KMS-11 (cell line): ENCODE measurements at regions not wholly inside any gene's neighbourhood (a gene's known extent, or its start where the extent isn't known, plus 50 kb on each side); places are given as distances from the start of the nearest gene placed in this dataset.

Source experiments
- H2AFZ ChIP-seq: fragments of 200-600 bp; sonication (generic); 2 replicates; pipeline ENCODE4 v1.6.1; 2016; ENCODE audit warnings: antibody characterized with exemption, mixed run types, low read depth
- H3K27ac ChIP-seq: fragments of 200-600 bp; sonication (generic); 2 replicates; pipeline ENCODE4 v1.6.1; 2016; ENCODE audit warnings: mild to moderate bottlenecking, mixed run types
- H3K27me3 ChIP-seq: fragments of 200-600 bp; sonication (generic); 2 replicates; pipeline ENCODE4 v1.6.1; 2017; ENCODE audit warnings: mild to moderate bottlenecking, low read depth, mixed run types, moderate library complexity; ENCODE audit not compliant: insufficient read depth
- H3K36me3 ChIP-seq: fragments of 200-600 bp; sonication (generic); 2 replicates; pipeline ENCODE4 v1.6.1; 2017; ENCODE audit warnings: mild to moderate bottlenecking, mixed run types; ENCODE audit not compliant: insufficient read depth
- H3K4me1 ChIP-seq: fragments of 200-600 bp; sonication (generic); 2 replicates; pipeline ENCODE4 v1.6.1; 2016; ENCODE audit warnings: mild to moderate bottlenecking, low read depth, mixed run types; ENCODE audit not compliant: poor library complexity, severe bottlenecking
- H3K4me2 ChIP-seq: fragments of 200-600 bp; sonication (generic); 2 replicates; pipeline ENCODE4 v1.7.0; 2016; ENCODE audit warnings: mild to moderate bottlenecking, mixed run types
- H3K4me3 ChIP-seq: fragments of 200-600 bp; sonication (generic); IDR thresholded peaks from 2 replicates; pipeline ENCODE4 v1.6.1; 2017; ENCODE audit warnings: low read depth, low read length, mixed read lengths; ENCODE audit not compliant: insufficient read depth
- H3K79me2 ChIP-seq: fragments of 200-600 bp; sonication (generic); 2 replicates; pipeline ENCODE4 v1.6.1; 2016; ENCODE audit warnings: low read depth, mixed run types; ENCODE audit not compliant: insufficient read depth
- H3K9ac ChIP-seq: fragments of 200-600 bp; sonication (generic); 2 replicates; pipeline ENCODE4 v1.6.1; 2016; ENCODE audit warnings: mild to moderate bottlenecking, mixed run types
- H4K20me1 ChIP-seq: fragments of 200-600 bp; sonication (generic); 2 replicates; pipeline ENCODE4 v1.6.1; 2016; ENCODE audit warnings: mild to moderate bottlenecking, mixed run types; ENCODE audit not compliant: insufficient read depth
- TF ChIP-seq, protein P1 (sequence below): fragments of 200-600 bp; sonication (generic); conservative IDR thresholded peaks from 2 replicates; pipeline ENCODE4 v1.6.1; 2017; ENCODE audit warnings: low read depth, mild to moderate bottlenecking, antibody characterized with exemption, low read length, moderate library complexity, mixed read lengths

DNA sequence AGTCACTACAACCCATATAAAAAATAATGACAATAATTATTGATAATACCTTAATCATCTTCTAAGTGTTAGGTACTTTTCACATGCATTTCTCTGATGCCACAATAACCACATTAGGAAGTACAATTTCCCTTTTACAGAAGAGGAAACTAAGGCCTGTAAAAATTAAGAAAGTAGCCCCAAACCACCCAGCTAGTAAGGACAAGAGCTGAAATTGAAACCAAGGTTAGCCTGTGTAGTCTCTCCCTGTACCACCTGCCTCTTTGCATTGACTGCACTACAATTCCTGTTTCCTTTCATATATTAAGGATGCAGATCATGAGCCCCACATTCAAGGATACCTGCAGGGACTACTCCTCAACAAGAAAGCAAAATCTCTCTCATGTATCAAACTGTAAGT is 288.8 kb downstream of the GPATCH2 start:
- H3K4me1 ChIP-seq, result no peaks in the 10 kb centered on the region
- no peak overlapping the region for H3K9ac ChIP-seq
- no peak overlapping the region for H3K27ac ChIP-seq
- no peak overlapping the region for H3K4me2 ChIP-seq
- no peak overlapping the region for H3K4me3 ChIP-seq
- no peak overlapping the region for H2AFZ ChIP-seq
- no peaks in the 10 kb centered on the region for H3K79me2 ChIP-seq
- TF ChIP-seq, protein P1, sequence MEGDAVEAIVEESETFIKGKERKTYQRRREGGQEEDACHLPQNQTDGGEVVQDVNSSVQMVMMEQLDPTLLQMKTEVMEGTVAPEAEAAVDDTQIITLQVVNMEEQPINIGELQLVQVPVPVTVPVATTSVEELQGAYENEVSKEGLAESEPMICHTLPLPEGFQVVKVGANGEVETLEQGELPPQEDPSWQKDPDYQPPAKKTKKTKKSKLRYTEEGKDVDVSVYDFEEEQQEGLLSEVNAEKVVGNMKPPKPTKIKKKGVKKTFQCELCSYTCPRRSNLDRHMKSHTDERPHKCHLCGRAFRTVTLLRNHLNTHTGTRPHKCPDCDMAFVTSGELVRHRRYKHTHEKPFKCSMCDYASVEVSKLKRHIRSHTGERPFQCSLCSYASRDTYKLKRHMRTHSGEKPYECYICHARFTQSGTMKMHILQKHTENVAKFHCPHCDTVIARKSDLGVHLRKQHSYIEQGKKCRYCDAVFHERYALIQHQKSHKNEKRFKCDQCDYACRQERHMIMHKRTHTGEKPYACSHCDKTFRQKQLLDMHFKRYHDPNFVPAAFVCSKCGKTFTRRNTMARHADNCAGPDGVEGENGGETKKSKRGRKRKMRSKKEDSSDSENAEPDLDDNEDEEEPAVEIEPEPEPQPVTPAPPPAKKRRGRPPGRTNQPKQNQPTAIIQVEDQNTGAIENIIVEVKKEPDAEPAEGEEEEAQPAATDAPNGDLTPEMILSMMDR, result no peak
- no peaks in the 10 kb centered on the region for H4K20me1 ChIP-seq
- H3K27me3 ChIP-seq, result no peaks in the 10 kb centered on the region
- no peaks in the 10 kb centered on the region for H3K36me3 ChIP-seq

DNA sequence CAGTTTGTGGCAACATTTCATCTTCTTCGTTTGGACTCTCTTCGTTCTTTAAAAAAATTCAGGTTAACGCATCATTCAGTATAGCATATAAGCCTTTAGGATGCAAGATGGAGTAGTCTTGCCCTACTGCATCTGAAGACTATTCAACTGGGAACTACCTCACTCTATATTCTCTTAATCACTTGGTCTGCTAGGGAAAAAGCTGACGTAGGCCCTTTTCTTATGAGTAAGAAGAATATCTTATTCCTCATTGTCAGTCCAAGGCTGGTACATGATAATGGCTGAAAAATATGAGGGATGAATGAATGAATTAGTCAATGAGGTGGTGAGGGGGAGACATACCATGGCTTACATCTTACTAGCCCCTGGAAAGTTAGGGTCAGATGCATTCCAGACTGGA is 294.2 kb downstream of the GPATCH2 start:
- no peaks in the 10 kb centered on the region for H3K36me3 ChIP-seq
- no peak overlapping the region for H3K4me3 ChIP-seq
- no peaks in the 10 kb centered on the region for H3K4me1 ChIP-seq
- no peaks in the 10 kb centered on the region for H3K27me3 ChIP-seq
- H3K4me2 ChIP-seq, result no peak overlapping the region
- H3K27ac ChIP-seq, result no peak overlapping the region
- TF ChIP-seq, protein P1, result no peak
- H2AFZ ChIP-seq, result no peak overlapping the region
- no peak overlapping the region for H3K9ac ChIP-seq
- no peaks in the 10 kb centered on the region for H4K20me1 ChIP-seq
- no peaks in the 10 kb centered on the region for H3K79me2 ChIP-seq

DNA sequence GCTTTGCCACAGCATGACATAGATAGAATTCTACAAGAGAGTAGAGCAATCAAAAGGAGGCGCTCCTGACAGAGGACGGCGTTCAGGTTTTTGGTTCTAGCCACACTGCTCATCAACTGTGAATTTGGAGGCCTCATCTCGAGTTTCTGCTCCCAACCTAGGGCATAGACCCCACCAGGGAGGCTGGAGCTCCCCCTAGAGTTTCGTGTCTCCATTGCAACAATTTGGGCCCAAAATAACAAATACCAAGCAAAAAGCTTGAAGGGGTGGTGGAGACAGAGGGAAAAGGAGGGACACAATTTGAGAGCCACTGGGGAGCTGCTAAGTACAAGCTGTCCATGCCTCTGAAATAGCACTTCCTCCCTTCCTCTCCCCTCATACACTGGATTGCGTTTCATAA is 297.0 kb downstream of the GPATCH2 start:
- Histone ChIP-seq H3K36me3 (no peaks in the 10 kb centered on the region), H3K4me1 (no peaks in the 10 kb centered on the region), H4K20me1 (no peaks in the 10 kb centered on the region), H3K4me2 (no peak overlapping the region), H3K27me3 (no peaks in the 10 kb centered on the region), H3K4me3 (no peak overlapping the region), H3K27ac (no peak overlapping the region), H3K9ac (no peak overlapping the region), H2AFZ (no peak overlapping the region), H3K79me2 (no peaks in the 10 kb centered on the region)
- TF ChIP-seq, protein P1, result peak; percentile 70

DNA sequence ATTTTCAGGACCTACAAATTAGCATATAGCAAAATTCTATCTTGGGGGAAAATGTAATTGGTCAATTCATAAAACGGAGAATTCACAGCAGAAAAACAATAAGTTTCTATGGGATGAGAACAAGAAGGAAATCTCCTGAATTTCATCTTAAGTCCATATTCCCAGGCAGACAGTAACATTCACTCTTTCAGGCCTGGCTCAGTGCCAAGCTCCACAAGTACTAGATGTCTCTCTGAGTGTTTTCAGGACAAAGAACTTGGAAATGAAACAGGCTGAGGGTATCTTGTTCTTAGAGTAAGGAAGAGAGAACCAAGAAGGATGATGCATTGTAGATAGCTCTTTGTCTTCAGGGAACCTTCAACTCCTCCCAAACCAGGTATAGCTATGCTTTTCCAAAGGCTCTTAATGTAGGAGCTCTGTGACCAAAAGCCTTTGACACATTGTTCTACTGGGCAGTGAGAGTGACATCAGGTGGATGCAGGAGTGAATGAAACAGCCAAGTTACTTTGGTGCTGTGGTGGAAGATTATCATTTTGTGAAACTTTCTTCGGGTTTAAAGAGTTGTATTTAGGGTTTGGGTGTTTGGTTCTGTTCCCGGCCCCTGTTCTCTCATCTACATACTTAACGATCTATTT is 298.3 kb downstream of the GPATCH2 start:
- no peak overlapping the region for H3K27ac ChIP-seq

More for the DNA sequence above, 298.3 kb downstream of the GPATCH2 start:
- Histone ChIP-seq H3K27me3 (no peaks in the 10 kb centered on the region), H3K79me2 (no peaks in the 10 kb centered on the region), H3K36me3 (no peaks in the 10 kb centered on the region), H3K9ac (no peak overlapping the region), H3K4me1 (no peaks in the 10 kb centered on the region), H4K20me1 (no peaks in the 10 kb centered on the region), H3K4me3 (no peak overlapping the region), H3K4me2 (no peak overlapping the region), H2AFZ (no peak overlapping the region)
- TF ChIP-seq, protein P1, result no peak
